Pancreas (tissue), 10 donors: ENCODE measurements at regions not wholly inside any gene's neighbourhood (a gene's known extent, or its start where the extent isn't known, plus 50 kb on each side); places are given as distances from the start of the nearest gene placed in this dataset.
A peak's percentile ranks its signal among the peaks of the same experiment; 100 is the strongest.

Experiments used
- ATAC-seq, 4 donors: fragments of 200-7000 bp; cut with Tn5 transposase; one replicate each; pipeline versions ENCODE4 v1.8.0 to v1.9.1; 2020; ENCODE audit warnings: mild to moderate bottlenecking in 4 of 4, moderate library complexity in 4 of 4
- DNase-seq, 6 donors: peaks; one replicate each; pipeline ENCODE4 v3.0.0-alpha.2; 2020
- FAIRE-seq: peaks from 2 replicates; lab custom pipeline; 2012; peaks lifted over from hg19 to GRCh38; lab: Jason Lieb, UNC
- H3K27ac ChIP-seq, 4 donors: fragments of 200-600 bp; sonication (generic); 1 replicate in 3 of 4; 2 replicates in 1 of 4; pipeline versions ENCODE4 v1.5.0 to v1.8.0; 2020
- H3K27me3 ChIP-seq, 4 donors: fragments of 200-600 bp; one replicate each; pipeline ENCODE4 v1.8.0; 2021
- H3K36me3 ChIP-seq, 3 donors: fragments of 200-600 bp; sonication (generic) in 1 of 3; one replicate each; pipeline versions ENCODE4 v1.5.0 to v1.8.0; 2020 to 2021
- H3K4me1 ChIP-seq, 3 donors: fragments of 200-600 bp; one replicate each; pipeline ENCODE4 v1.8.0; 2021
- H3K4me3 ChIP-seq, 4 donors: fragments of 200-600 bp; sonication (generic) in 2 of 4; one replicate each; pipeline versions ENCODE4 v1.5.0 to v1.8.0; 2020 to 2021
- H3K9me3 ChIP-seq, 4 donors: fragments of 200-600 bp; one replicate each; pipeline ENCODE4 v1.8.0; 2021
- CTCF ChIP-seq, 4 donors: fragments of 200-600 bp; sonication (generic) in 3 of 4; IDR thresholded peaks; one replicate each; pipeline versions ENCODE4 v1.5.0 to v1.8.0; 2021; ENCODE audit warnings: antibody characterized with exemption in 4 of 4
- WGBS, 2 donors: extraction: QIAGEN DNeasy Blood & Tissue Kit; methylation state at CpG; one replicate each; pipeline ENCODE4 v1.1.7; 2013; 5-methylcytosine and 5-hydroxymethylcytosine counted together
- intact Hi-C, 3 donors: fragments of 100-400 bp; cut with DNase I; formaldehyde crosslinking; loops; one replicate each; pipeline versions ENCODE4 v1.11.1 to v1.14.2; 2022
- donor health status: healthy with polysubstance abuse.
- donor health status: DM: no; HTN: no; CAD: no; lungs with moderate emphysema.
- donor health status: DM: no; HTN: no; CAD: no.
- donor health status: control.
- donor health status: control.
- donor health status: Bipolar disorder and iron deficiency.
- donor health status: DM: yes; HTN: yes; CAD: no.
- donor health status: DM: no; HTN: no; CAD: no.
- donor health status: DM: no; HTN: no; CAD: no.
- donor health status: DM: yes; HTN: yes; CAD: no.

GRCh38 chr13:107874456-107874855, 340.9 kb downstream of the LIG4 start:
- DNase-seq (no peak), FAIRE-seq (no peak), ATAC-seq (no peak)
- TF ChIP-seq CTCF (IDR thresholded peaks at IDR 0.05): no peak
- Histone ChIP-seq H3K27me3 (peaks cover 0 to 6% (median 0%) of the 10 kb centered on the region in 4 donors), H3K27ac (no peak overlapping the region), H3K4me3 (no peak overlapping the region), H3K4me1 (no peaks in the 10 kb centered on the region), H3K9me3 (no peaks in the 10 kb centered on the region), H3K36me3 (no peaks in the 10 kb centered on the region)
- 55 to 57% methylated on average over 3 of the region's 3 CpGs for WGBS, 2 donors
- intact Hi-C loops: no loop called here

GRCh38 chr13:107873926-107874325, 341.4 kb downstream of the LIG4 start:
- ATAC-seq (no peak), DNase-seq (no peak), FAIRE-seq (no peak)
- no peak for TF ChIP-seq CTCF (IDR thresholded peaks at IDR 0.05)
- intact Hi-C loops: no loop called here
- H3K9me3 ChIP-seq: no peaks in the 10 kb centered on the region
- no peak overlapping the region for H3K4me3 ChIP-seq
- peaks cover 0 to 11% (median 0%) of the 10 kb centered on the region in 4 donors for H3K27me3 ChIP-seq
- no peaks in the 10 kb centered on the region for H3K4me1 ChIP-seq
- H3K27ac ChIP-seq: no peak overlapping the region
- H3K36me3 ChIP-seq: no peaks in the 10 kb centered on the region
- WGBS, 2 donors: 65 to 69% methylated on average over 5 of the region's 5 CpGs

GRCh38 chr13:107870400-107870799, 344.9 kb downstream of the LIG4 start:
- Histone ChIP-seq H3K27ac (no peak overlapping the region), H3K4me3 (no peak overlapping the region), H3K36me3 (no peaks in the 10 kb centered on the region), H3K27me3 (peaks cover 0 to 16% (median 0%) of the 10 kb centered on the region in 4 donors), H3K9me3 (no peaks in the 10 kb centered on the region), H3K4me1 (peaks cover 0 to 6% (median 2%) of the 10 kb centered on the region in 3 donors)
- 33 to 37% methylated on average over 4 of the region's 4 CpGs for WGBS, 2 donors
- no peak for FAIRE-seq
- TF ChIP-seq CTCF (IDR thresholded peaks at IDR 0.05): no peak
- DNase-seq: no peak
- ATAC-seq: no peak
- intact Hi-C loops: no loop called here

- no peaks in the 10 kb centered on the region for H3K36me3 ChIP-seq
- H3K4me3 ChIP-seq: peak overlapping the region; percentile 20 to 47 (median 36)
- peaks cover 0 to 6% (median 2%) of the 10 kb centered on the region in 3 donors for H3K4me1 ChIP-seq
- intact Hi-C loops: loop anchor here in 1 of 3 donors (10.0 kb wide), 1 partner anchor 653 kb away; no protein-coding TSS in a partner anchor
- peaks cover 0 to 24% (median 2%) of the 10 kb centered on the region in 4 donors for H3K27me3 ChIP-seq
- peak in 1 of 4 donors; percentile 10 for TF ChIP-seq CTCF (IDR thresholded peaks at IDR 0.05)
- ATAC-seq: peak; percentile 47 to 78 (median 76)
- no peak for FAIRE-seq
- DNase-seq: peak; percentile 13 to 77 (median 34)
- WGBS, 2 donors: 1% methylated on average over 74 to 81 of the region's 81 CpGs
- no peaks in the 10 kb centered on the region for H3K9me3 ChIP-seq
- no peak overlapping the region for H3K27ac ChIP-seq
Observed at GRCh38 chr13:107867701-107868661, 347.4 kb downstream of the LIG4 start.
